ENCODE measurements at regions not wholly inside any gene's neighbourhood (a gene's known extent, or its start where the extent isn't known, plus 50 kb on each side); places are given as distances from the start of the nearest gene placed in this dataset.
A peak's percentile ranks its signal among the peaks of the same experiment; 100 is the strongest.

GRCh38 chrY:12357204-12357603 lies 343.8 kb upstream of the USP9Y start:
- Histone ChIP-seq H3K9me3 (ENCODE audit: insufficient read depth, low read length, severe bottlenecking) (no peaks in the 10 kb centered on the region), H3K4me1 (ENCODE audit: insufficient read depth, low read length) (no peaks in the 10 kb centered on the region), H3K79me2 (ENCODE audit: insufficient read depth, low read length) (no peaks in the 10 kb centered on the region), H2AFZ (ENCODE audit: low read depth, low read length) (no peak overlapping the region), H3K4me3 (ENCODE audit: low read depth in 1 of 2, low read length in 2 of 2) (no peak overlapping the region), H3K36me3 (ENCODE audit: insufficient read depth, low read length) (no peaks in the 10 kb centered on the region), H4K20me1 (ENCODE audit: insufficient read depth, low read length) (no peaks in the 10 kb centered on the region), H3K27ac (ENCODE audit: low read length) (no peak overlapping the region), H3K9ac (ENCODE audit: low read depth, low read length) (no peak overlapping the region), H3K27me3 (ENCODE audit: insufficient read depth, low read length, poor library complexity) (no peaks in the 10 kb centered on the region), H3K4me2 (ENCODE audit: insufficient read depth, low read length) (no peak overlapping the region)
- no peak for ATAC-seq (ENCODE audit: insufficient read depth, low read depth)
- TF ChIP-seq EZH2 (IDR thresholded peaks at IDR 0.05; ENCODE audit: borderline replicate concordance, low read depth, low read length, severe bottlenecking) (no peak), CTCF (IDR thresholded peaks at IDR 0.05; ENCODE audit: borderline replicate concordance, extremely low read depth, low read length, poor library complexity, severe bottlenecking) (no peak)
- no peak for DNase-seq

GRCh38 chrY:12357655-12358054 lies 343.4 kb upstream of the USP9Y start:
- no peak for TF ChIP-seq CTCF (IDR thresholded peaks at IDR 0.05; ENCODE audit: borderline replicate concordance, extremely low read depth, low read length, poor library complexity, severe bottlenecking)
- TF ChIP-seq EZH2 (IDR thresholded peaks at IDR 0.05; ENCODE audit: borderline replicate concordance, low read depth, low read length, severe bottlenecking) = no peak
- Histone ChIP-seq H3K4me1 (ENCODE audit: insufficient read depth, low read length) (no peaks in the 10 kb centered on the region), H3K9ac (ENCODE audit: low read depth, low read length) (no peak overlapping the region), H2AFZ (ENCODE audit: low read depth, low read length) (no peak overlapping the region), H3K36me3 (ENCODE audit: insufficient read depth, low read length) (no peaks in the 10 kb centered on the region), H3K27me3 (ENCODE audit: insufficient read depth, low read length, poor library complexity) (no peaks in the 10 kb centered on the region), H4K20me1 (ENCODE audit: insufficient read depth, low read length) (no peaks in the 10 kb centered on the region), H3K4me2 (ENCODE audit: insufficient read depth, low read length) (no peak overlapping the region), H3K4me3 (ENCODE audit: low read depth in 1 of 2, low read length in 2 of 2) (no peak overlapping the region), H3K27ac (ENCODE audit: low read length) (no peak overlapping the region), H3K9me3 (ENCODE audit: insufficient read depth, low read length, severe bottlenecking) (no peaks in the 10 kb centered on the region), H3K79me2 (ENCODE audit: insufficient read depth, low read length) (no peaks in the 10 kb centered on the region)
- ATAC-seq (ENCODE audit: insufficient read depth, low read depth) (no peak), DNase-seq (no peak)

- H3K27ac ChIP-seq (ENCODE audit: low read length) = no peak overlapping the region
- no peaks in the 10 kb centered on the region for H3K9me3 ChIP-seq (ENCODE audit: insufficient read depth, low read length, severe bottlenecking)
- H3K4me1 ChIP-seq (ENCODE audit: insufficient read depth, low read length) = no peaks in the 10 kb centered on the region
- no peak overlapping the region for H3K9ac ChIP-seq (ENCODE audit: low read depth, low read length)
- no peaks in the 10 kb centered on the region for H3K79me2 ChIP-seq (ENCODE audit: insufficient read depth, low read length)
- no peak for DNase-seq
- no peaks in the 10 kb centered on the region for H3K27me3 ChIP-seq (ENCODE audit: insufficient read depth, low read length, poor library complexity)
- TF ChIP-seq CTCF (IDR thresholded peaks at IDR 0.05; ENCODE audit: borderline replicate concordance, extremely low read depth, low read length, poor library complexity, severe bottlenecking) (no peak), EZH2 (IDR thresholded peaks at IDR 0.05; ENCODE audit: borderline replicate concordance, low read depth, low read length, severe bottlenecking) (no peak)
- no peaks in the 10 kb centered on the region for H4K20me1 ChIP-seq (ENCODE audit: insufficient read depth, low read length)
- H3K4me3 ChIP-seq (ENCODE audit: low read depth in 1 of 2, low read length in 2 of 2) = no peak overlapping the region
- no peak overlapping the region for H2AFZ ChIP-seq (ENCODE audit: low read depth, low read length)
- H3K36me3 ChIP-seq (ENCODE audit: insufficient read depth, low read length) = no peaks in the 10 kb centered on the region
- no peak for ATAC-seq (ENCODE audit: insufficient read depth, low read depth)
- H3K4me2 ChIP-seq (ENCODE audit: insufficient read depth, low read length) = no peak overlapping the region
These were observed 342.7 kb upstream of the USP9Y start for GRCh38 chrY:12358337-12358736.

GRCh38 chrY:12359867-12360266 lies 341.2 kb upstream of the USP9Y start:
- Histone ChIP-seq H3K9ac (ENCODE audit: low read depth, low read length) (no peak overlapping the region), H2AFZ (ENCODE audit: low read depth, low read length) (no peak overlapping the region), H3K27ac (ENCODE audit: low read length) (no peak overlapping the region), H3K9me3 (ENCODE audit: insufficient read depth, low read length, severe bottlenecking) (no peaks in the 10 kb centered on the region), H3K27me3 (ENCODE audit: insufficient read depth, low read length, poor library complexity) (no peaks in the 10 kb centered on the region), H3K36me3 (ENCODE audit: insufficient read depth, low read length) (no peaks in the 10 kb centered on the region), H3K4me2 (ENCODE audit: insufficient read depth, low read length) (no peak overlapping the region), H3K79me2 (ENCODE audit: insufficient read depth, low read length) (no peaks in the 10 kb centered on the region), H3K4me3 (ENCODE audit: low read depth in 1 of 2, low read length in 2 of 2) (no peak overlapping the region), H3K4me1 (ENCODE audit: insufficient read depth, low read length) (no peaks in the 10 kb centered on the region), H4K20me1 (ENCODE audit: insufficient read depth, low read length) (no peaks in the 10 kb centered on the region)
- DNase-seq = peak; percentile 7
- TF ChIP-seq CTCF (IDR thresholded peaks at IDR 0.05; ENCODE audit: borderline replicate concordance, extremely low read depth, low read length, poor library complexity, severe bottlenecking) (peak; percentile 5), EZH2 (IDR thresholded peaks at IDR 0.05; ENCODE audit: borderline replicate concordance, low read depth, low read length, severe bottlenecking) (no peak)
- no peak for ATAC-seq (ENCODE audit: insufficient read depth, low read depth)
